Prostate gland (tissue), 2 donors: ENCODE measurements at regions not wholly inside any gene's neighbourhood (a gene's known extent, or its start where the extent isn't known, plus 50 kb on each side); places are given as distances from the start of the nearest gene placed in this dataset.

Experiments used
- POLR2A ChIP-seq: fragments of 450-650 bp; IDR thresholded peaks from one replicate; pipeline ENCODE4 v1.6.1; 2016; ENCODE audit warnings: antibody characterized with exemption, mild to moderate bottlenecking
- TF ChIP-seq, protein P1 (sequence below), 4 experiments: fragments of 200-600 bp in 2 of 4; fragments of 450-650 bp in 2 of 4; sonication (generic) in 2 of 4; IDR thresholded peaks; 1 replicate in 3 of 4; 2 replicates in 1 of 4; pipeline ENCODE4 v1.5.1; 2016 to 2019; ENCODE audit warnings: antibody characterized with exemption in 4 of 4, mild to moderate bottlenecking in 2 of 4, moderate library complexity in 2 of 4

DNA sequence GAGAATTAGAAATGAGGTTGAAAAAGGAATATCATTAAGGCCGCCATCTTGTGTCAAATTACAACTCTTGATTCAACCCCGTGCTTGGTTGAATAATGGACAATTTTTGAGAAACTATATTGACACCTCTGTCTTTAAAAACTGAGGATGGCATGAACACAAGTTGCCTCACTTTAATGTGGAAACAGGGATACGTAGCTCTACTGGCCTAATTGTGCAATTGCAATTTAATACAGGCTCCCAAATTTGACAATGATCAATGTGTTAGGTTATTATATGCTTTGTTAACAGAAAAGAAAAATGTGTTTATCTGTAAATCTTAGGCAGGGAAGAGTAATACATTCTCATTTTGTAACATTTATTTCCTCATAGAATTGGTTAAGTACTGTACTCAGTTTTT is 77.1 kb upstream of the MCTP2 start:
- no peak for TF ChIP-seq POLR2A
- TF ChIP-seq, protein P1, sequence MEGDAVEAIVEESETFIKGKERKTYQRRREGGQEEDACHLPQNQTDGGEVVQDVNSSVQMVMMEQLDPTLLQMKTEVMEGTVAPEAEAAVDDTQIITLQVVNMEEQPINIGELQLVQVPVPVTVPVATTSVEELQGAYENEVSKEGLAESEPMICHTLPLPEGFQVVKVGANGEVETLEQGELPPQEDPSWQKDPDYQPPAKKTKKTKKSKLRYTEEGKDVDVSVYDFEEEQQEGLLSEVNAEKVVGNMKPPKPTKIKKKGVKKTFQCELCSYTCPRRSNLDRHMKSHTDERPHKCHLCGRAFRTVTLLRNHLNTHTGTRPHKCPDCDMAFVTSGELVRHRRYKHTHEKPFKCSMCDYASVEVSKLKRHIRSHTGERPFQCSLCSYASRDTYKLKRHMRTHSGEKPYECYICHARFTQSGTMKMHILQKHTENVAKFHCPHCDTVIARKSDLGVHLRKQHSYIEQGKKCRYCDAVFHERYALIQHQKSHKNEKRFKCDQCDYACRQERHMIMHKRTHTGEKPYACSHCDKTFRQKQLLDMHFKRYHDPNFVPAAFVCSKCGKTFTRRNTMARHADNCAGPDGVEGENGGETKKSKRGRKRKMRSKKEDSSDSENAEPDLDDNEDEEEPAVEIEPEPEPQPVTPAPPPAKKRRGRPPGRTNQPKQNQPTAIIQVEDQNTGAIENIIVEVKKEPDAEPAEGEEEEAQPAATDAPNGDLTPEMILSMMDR (IDR thresholded peaks at IDR 0.05) = no peak
